ENCODE measurements at regions not wholly inside any gene's neighbourhood (a gene's known extent, or its start where the extent isn't known, plus 50 kb on each side); places are given as distances from the start of the nearest gene placed in this dataset.

DNA sequence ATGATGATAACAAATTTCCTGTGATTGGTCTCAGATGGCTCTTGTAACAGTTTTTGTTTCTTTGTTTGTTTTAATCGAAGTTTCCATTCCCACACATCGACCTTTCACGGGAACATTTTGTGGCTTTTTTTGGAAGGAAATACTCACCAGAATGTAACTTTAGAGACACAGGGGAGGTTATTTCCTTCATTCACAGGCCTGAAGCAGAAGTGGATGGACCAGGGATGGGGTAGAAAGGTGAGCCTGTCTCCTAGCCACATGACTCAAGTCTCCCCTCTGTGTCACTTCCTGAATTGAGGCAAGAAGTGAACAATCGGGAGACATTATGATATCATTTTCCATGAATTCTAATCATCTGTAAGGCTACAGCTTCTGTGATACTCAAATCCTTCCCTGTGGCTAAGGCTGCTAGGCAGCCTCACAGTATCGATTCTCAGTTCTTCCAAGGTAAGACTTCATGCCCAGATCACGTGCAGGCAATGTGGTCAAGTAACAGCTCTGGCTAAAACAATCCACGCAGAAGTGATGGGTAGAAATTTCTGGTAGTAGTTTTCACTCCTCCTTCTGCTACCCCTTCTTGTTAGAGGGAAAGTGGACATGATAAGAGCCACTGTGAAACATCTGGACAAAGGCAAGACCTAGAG, 203.9 kb upstream of the NEBL start:
- DNase-seq (no peak), ATAC-seq (no peak)
- CTCF ChIA-PET: no interaction called here
- Histone ChIP-seq H3K4me3 (ENCODE audit: low read length) (no peak overlapping the region), H3K36me3 (ENCODE audit: control insufficient read depth in 2 of 3, insufficient read depth in 3 of 3, low read length in 3 of 3) (no peaks in the 10 kb centered on the region), H3K9me3 (ENCODE audit: control insufficient read depth in 2 of 3, low read length in 3 of 3) (no peaks in the 10 kb centered on the region), H3K27ac (ENCODE audit: low read depth, low read length) (no peak overlapping the region), H3K4me1 (ENCODE audit: control insufficient read depth in 2 of 2, insufficient read depth in 2 of 2, low read length in 2 of 2) (no peaks in the 10 kb centered on the region), H3K27me3 (ENCODE audit: control insufficient read depth in 2 of 2, insufficient read depth in 2 of 2, low read length in 2 of 2) (no peaks in the 10 kb centered on the region)
- Mint-ChIP-seq H3K9me3 (no peaks in the 10 kb centered on the region), H3K27ac (no peak overlapping the region), H3K4me1 (peaks cover 0 to 6% (median 3%) of the 10 kb centered on the region in 7 donors), H3K36me3 (no peaks in the 10 kb centered on the region), H3K27me3 (no peaks in the 10 kb centered on the region), H3K4me3 (no peak overlapping the region)
- POLR2A ChIA-PET: no interaction called here
- intact Hi-C loops (cut with micrococcal nuclease): no loop called here

DNA sequence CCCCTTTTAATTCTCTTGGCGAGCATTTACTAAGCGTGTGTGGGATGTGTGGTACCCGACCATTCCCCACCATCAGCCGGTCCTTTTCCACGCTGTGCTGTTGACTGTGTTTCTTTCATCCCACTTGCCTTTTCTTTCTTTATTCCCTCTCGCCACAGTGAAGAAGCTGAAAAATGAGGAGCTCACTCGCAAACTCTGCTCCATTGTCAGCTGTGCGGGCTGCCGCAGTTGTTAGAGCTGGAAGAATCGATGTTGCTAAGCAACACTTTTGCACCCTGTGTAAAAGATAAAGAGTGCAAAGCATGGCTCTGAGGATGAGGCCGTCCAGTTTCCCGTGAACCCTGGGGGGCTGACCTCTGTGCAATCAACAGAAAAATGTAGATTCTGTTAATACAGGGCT, 203.1 kb upstream of the NEBL start:
- no peaks in the 10 kb centered on the region for H3K36me3 Mint-ChIP-seq
- POLR2A ChIA-PET: no interaction called here
- Histone ChIP-seq H3K36me3 (ENCODE audit: control insufficient read depth in 2 of 3, insufficient read depth in 3 of 3, low read length in 3 of 3) (no peaks in the 10 kb centered on the region), H3K27me3 (ENCODE audit: control insufficient read depth in 2 of 2, insufficient read depth in 2 of 2, low read length in 2 of 2) (no peaks in the 10 kb centered on the region), H3K4me3 (ENCODE audit: low read length) (no peak overlapping the region), H3K9me3 (ENCODE audit: control insufficient read depth in 2 of 3, low read length in 3 of 3) (no peaks in the 10 kb centered on the region), H3K27ac (ENCODE audit: low read depth, low read length) (no peak overlapping the region), H3K4me1 (ENCODE audit: control insufficient read depth in 2 of 2, insufficient read depth in 2 of 2, low read length in 2 of 2) (no peaks in the 10 kb centered on the region)
- intact Hi-C loops (cut with micrococcal nuclease): no loop called here
- H3K9me3 Mint-ChIP-seq: no peaks in the 10 kb centered on the region
- peak overlapping the region in 1 of 10 donors; percentile 39 for H3K4me3 Mint-ChIP-seq
- H3K27me3 Mint-ChIP-seq: no peaks in the 10 kb centered on the region
- CTCF ChIA-PET: no interaction called here
- no peak for ATAC-seq
- no peak overlapping the region for H3K27ac Mint-ChIP-seq
- peaks cover 0 to 6% (median 3%) of the 10 kb centered on the region in 7 donors for H3K4me1 Mint-ChIP-seq
- DNase-seq: no peak

DNA sequence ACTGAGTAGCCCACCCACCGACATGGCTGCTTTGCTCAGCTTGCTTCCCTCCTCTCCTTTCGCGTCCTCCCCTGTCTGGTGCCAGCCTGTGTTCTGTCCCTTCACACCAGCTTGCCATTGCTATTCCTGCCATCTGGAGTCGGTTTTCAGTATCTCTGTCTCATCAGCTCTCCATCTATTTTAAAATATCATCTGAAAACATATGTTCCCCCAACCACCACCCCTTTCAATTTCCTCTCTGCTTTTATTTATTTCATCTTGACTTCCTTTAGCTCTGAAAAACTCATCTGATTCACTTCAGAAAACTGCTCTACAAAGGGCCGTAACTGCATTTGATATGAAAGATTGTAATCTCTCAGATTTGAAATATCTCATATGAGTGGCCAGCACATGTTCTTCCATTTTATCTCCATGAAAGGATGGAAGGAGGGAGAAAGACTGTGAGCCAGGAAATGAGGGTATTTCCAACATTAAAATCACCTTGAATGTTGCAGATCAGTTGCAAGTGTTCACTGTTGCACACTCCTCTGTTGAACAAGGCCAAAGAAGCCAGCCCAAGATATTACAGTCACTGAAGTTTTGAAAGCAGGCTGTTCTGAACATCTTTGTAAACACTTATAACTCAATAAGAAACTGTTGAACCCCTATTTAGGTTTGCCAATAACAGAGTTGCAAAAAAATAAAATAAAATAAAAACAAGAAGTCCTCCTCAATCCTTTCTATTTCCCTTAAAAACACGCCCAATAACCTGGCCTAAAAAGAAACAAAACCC, 202.4 kb upstream of the NEBL start:
- H3K4me3 Mint-ChIP-seq: peak overlapping the region in 2 of 10 donors; percentile 8 to 39
- POLR2A ChIA-PET: no interaction called here
- peaks cover 0 to 2% (median 0%) of the 10 kb centered on the region in 5 donors for H3K27me3 Mint-ChIP-seq

DNA sequence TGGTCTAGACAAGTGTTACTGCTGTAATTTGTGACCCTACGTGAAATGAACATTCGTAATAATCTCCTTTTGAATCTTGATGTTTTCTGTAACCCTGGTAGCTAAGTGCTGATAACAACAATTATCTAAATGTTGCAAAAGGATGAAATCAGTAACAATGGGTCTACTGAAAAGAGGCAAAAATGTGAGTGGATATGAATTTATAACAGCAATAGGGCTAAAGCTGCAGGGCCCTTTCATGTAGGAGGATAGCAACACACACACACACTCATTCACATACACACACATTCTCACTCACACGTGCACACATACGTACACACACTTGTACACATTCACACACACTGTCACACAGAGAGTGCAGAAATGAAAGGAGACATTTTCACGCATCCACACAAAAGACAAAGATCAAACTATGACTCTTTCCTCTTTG, 200.8 kb upstream of the NEBL start:
- Mint-ChIP-seq H3K9me3 (peaks cover 0 to 1% (median 0%) of the 10 kb centered on the region in 11 donors), H3K4me1 (peaks cover 0 to 6% (median 3%) of the 10 kb centered on the region in 7 donors), H3K36me3 (no peaks in the 10 kb centered on the region), H3K27ac (no peak overlapping the region), H3K27me3 (peaks cover 0 to 3% (median 0%) of the 10 kb centered on the region in 5 donors), H3K4me3 (no peak overlapping the region)
- Histone ChIP-seq H3K4me3 (ENCODE audit: low read length) (no peak overlapping the region), H3K36me3 (ENCODE audit: control insufficient read depth in 2 of 3, insufficient read depth in 3 of 3, low read length in 3 of 3) (no peaks in the 10 kb centered on the region), H3K4me1 (ENCODE audit: control insufficient read depth in 2 of 2, insufficient read depth in 2 of 2, low read length in 2 of 2) (no peaks in the 10 kb centered on the region), H3K27ac (ENCODE audit: low read depth, low read length) (no peak overlapping the region), H3K9me3 (ENCODE audit: control insufficient read depth in 2 of 3, low read length in 3 of 3) (no peaks in the 10 kb centered on the region), H3K27me3 (ENCODE audit: control insufficient read depth in 2 of 2, insufficient read depth in 2 of 2, low read length in 2 of 2) (no peaks in the 10 kb centered on the region)
- ChIA-PET POLR2A (no interaction called here), CTCF (no interaction called here)
- no peak for ATAC-seq
- no peak for DNase-seq
- intact Hi-C loops (cut with micrococcal nuclease): no loop called here

More for the DNA sequence above, 202.4 kb upstream of the NEBL start:
- Mint-ChIP-seq H3K27ac (peak overlapping the region in 2 of 9 donors; percentile 0 to 42), H3K4me1 (peaks cover 0 to 6% (median 3%) of the 10 kb centered on the region in 7 donors), H3K9me3 (peaks cover 0 to 1% (median 0%) of the 10 kb centered on the region in 11 donors), H3K36me3 (no peaks in the 10 kb centered on the region)
- H3K27me3 ChIP-seq (ENCODE audit: control insufficient read depth in 2 of 2, insufficient read depth in 2 of 2, low read length in 2 of 2): no peaks in the 10 kb centered on the region
- no peaks in the 10 kb centered on the region for H3K4me1 ChIP-seq (ENCODE audit: control insufficient read depth in 2 of 2, insufficient read depth in 2 of 2, low read length in 2 of 2)
- H3K36me3 ChIP-seq (ENCODE audit: control insufficient read depth in 2 of 3, insufficient read depth in 3 of 3, low read length in 3 of 3): no peaks in the 10 kb centered on the region
- no peak overlapping the region for H3K27ac ChIP-seq (ENCODE audit: low read depth, low read length)
- CTCF ChIA-PET: no interaction called here
- H3K4me3 ChIP-seq (ENCODE audit: low read length): no peak overlapping the region
- no peaks in the 10 kb centered on the region for H3K9me3 ChIP-seq (ENCODE audit: control insufficient read depth in 2 of 3, low read length in 3 of 3)
- ATAC-seq (no peak), DNase-seq (peak in 1 of 9 donors; percentile 4)
- intact Hi-C loops (cut with micrococcal nuclease): no loop called here

DNA sequence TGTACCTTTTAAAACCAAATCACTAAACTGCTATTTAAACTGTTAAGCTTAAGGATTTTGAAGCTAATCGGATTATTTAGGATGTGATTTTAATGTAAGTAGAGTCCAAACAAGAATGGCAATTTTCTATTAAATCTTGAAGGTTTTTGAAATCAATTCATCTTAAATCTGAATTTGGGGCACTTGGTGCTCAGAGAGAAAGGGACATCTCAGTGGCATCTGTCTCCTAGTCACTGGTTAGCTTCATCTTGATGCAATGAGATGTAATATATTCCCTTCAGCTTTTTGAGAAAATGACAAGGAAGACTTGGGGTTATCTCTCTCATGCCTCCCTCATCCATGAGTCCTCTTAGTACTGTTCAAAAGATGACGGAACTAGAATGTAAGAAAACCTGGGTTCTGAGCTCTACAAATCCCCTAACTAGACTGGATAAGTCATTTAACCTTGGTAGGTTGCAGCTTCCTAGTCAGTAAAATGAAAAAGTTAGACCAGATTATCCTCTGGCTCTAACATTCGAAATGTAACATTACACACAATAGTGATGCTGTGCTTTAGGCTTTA, 198.5 kb upstream of the NEBL start:
- Histone ChIP-seq H3K4me3 (ENCODE audit: low read length) (no peak overlapping the region), H3K9me3 (ENCODE audit: control insufficient read depth in 2 of 3, low read length in 3 of 3) (no peaks in the 10 kb centered on the region), H3K36me3 (ENCODE audit: control insufficient read depth in 2 of 3, insufficient read depth in 3 of 3, low read length in 3 of 3) (no peaks in the 10 kb centered on the region), H3K4me1 (ENCODE audit: control insufficient read depth in 2 of 2, insufficient read depth in 2 of 2, low read length in 2 of 2) (no peaks in the 10 kb centered on the region), H3K27me3 (ENCODE audit: control insufficient read depth in 2 of 2, insufficient read depth in 2 of 2, low read length in 2 of 2) (no peaks in the 10 kb centered on the region), H3K27ac (ENCODE audit: low read depth, low read length) (no peak overlapping the region)
- no peak overlapping the region for H3K4me3 Mint-ChIP-seq
- peaks cover 0 to 6% (median 3%) of the 10 kb centered on the region in 7 donors for H3K4me1 Mint-ChIP-seq
- ChIA-PET POLR2A (no interaction called here), CTCF (no interaction called here)
- ATAC-seq (no peak), DNase-seq (no peak)
- H3K36me3 Mint-ChIP-seq: no peaks in the 10 kb centered on the region
- H3K27ac Mint-ChIP-seq: no peak overlapping the region
- intact Hi-C loops (cut with micrococcal nuclease): no loop called here
- H3K27me3 Mint-ChIP-seq: peaks cover 0 to 3% (median 0%) of the 10 kb centered on the region in 5 donors
- peaks cover 0 to 1% (median 0%) of the 10 kb centered on the region in 11 donors for H3K9me3 Mint-ChIP-seq

DNA sequence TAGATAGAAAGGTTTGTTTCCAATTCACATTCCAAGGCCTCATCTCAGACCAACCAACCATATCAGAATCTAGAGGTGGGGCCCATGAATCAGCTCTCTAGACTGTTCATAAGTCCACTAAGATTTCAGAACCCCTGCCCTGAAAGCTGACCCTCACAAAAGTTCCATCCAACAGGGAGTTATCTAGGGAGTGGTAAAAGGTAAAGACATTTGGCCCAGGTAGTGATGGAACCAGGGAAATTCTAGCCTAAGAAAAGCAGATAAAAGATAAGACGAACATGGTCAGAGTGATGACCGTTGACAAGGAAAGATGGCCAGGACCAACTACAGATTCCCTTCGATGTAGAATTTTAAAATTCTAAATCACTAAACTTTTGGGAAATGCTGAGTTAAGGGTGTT, 198.0 kb upstream of the NEBL start:
- peaks cover 0 to 1% (median 0%) of the 10 kb centered on the region in 11 donors for H3K9me3 Mint-ChIP-seq
- DNase-seq (no peak), ATAC-seq (no peak)
- no peak overlapping the region for H3K4me3 Mint-ChIP-seq
- H3K27ac Mint-ChIP-seq: no peak overlapping the region
- no peaks in the 10 kb centered on the region for H3K36me3 Mint-ChIP-seq
- Histone ChIP-seq H3K4me3 (ENCODE audit: low read length) (no peak overlapping the region), H3K9me3 (ENCODE audit: control insufficient read depth in 2 of 3, low read length in 3 of 3) (no peaks in the 10 kb centered on the region), H3K27me3 (ENCODE audit: control insufficient read depth in 2 of 2, insufficient read depth in 2 of 2, low read length in 2 of 2) (no peaks in the 10 kb centered on the region), H3K27ac (ENCODE audit: low read depth, low read length) (no peak overlapping the region), H3K36me3 (ENCODE audit: control insufficient read depth in 2 of 3, insufficient read depth in 3 of 3, low read length in 3 of 3) (no peaks in the 10 kb centered on the region), H3K4me1 (ENCODE audit: control insufficient read depth in 2 of 2, insufficient read depth in 2 of 2, low read length in 2 of 2) (no peaks in the 10 kb centered on the region)
- H3K4me1 Mint-ChIP-seq: peaks cover 0 to 6% (median 3%) of the 10 kb centered on the region in 7 donors
- intact Hi-C loops (cut with micrococcal nuclease): no loop called here
- H3K27me3 Mint-ChIP-seq: peaks cover 0 to 3% (median 0%) of the 10 kb centered on the region in 5 donors
- CTCF ChIA-PET: no interaction called here
- POLR2A ChIA-PET: no interaction called here
